Bronchial epithelial cell (primary cell): ENCODE measurements at regions not wholly inside any gene's neighbourhood (a gene's known extent, or its start where the extent isn't known, plus 50 kb on each side); places are given as distances from the start of the nearest gene placed in this dataset.
"Not testable (repeated sequence)": the region's sequence is repeated elsewhere in the genome, so short reads cannot be mapped to it uniquely, and the experiment has no call there.

Source experiments
- DNase-seq: peaks from one replicate; pipeline ENCODE4 v3.0.0-alpha.2; 2010; ENCODE audit warnings: low read depth
- FAIRE-seq: peaks from 2 replicates; lab custom pipeline; 2011; peaks lifted over from hg19 to GRCh38; lab: Jason Lieb, UNC
- H3K27me3 ChIP-seq: 2 replicates; pipeline ENCODE4 v1.5.1; 2011; ENCODE audit warnings: low read length; ENCODE audit not compliant: control insufficient read depth, insufficient read depth
- H3K36me3 ChIP-seq: 2 replicates; pipeline ENCODE4 v1.5.1; 2011; ENCODE audit warnings: low read length; ENCODE audit not compliant: control insufficient read depth, insufficient read depth
- H3K4me3 ChIP-seq: 2 replicates; pipeline ENCODE4 v1.5.1; 2011; ENCODE audit warnings: mild to moderate bottlenecking, low read depth, low read length, control low read depth
- TF ChIP-seq, protein P1 (sequence below): IDR thresholded peaks from 2 replicates; pipeline ENCODE4 v1.5.1; 2011; ENCODE audit warnings: mild to moderate bottlenecking, moderate library complexity, low read length, control low read depth, inconsistent platforms; ENCODE audit not compliant: insufficient read depth, severe bottlenecking

DNA sequence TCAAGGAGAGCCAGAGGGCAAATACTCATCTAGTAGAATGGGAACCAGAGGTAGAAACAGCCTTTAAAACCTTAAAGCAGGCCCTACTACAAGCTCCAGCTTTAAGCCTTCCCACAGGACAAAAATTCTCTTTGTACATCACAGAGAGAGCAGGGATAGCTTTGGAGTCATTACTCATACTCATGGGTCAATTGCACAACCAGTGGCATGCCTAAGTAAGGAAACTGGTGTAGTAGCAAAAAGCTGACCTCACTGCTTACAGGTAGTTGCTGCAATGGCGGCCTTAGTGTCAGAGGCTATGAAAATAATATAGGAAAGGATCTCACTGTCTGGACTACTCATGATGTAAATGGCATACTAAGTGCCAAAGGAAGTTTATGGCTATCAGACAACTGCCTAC lies 1551.4 kb downstream of the NLGN4Y start:
- no peaks in the 10 kb centered on the region for H3K36me3 ChIP-seq
- TF ChIP-seq, protein P1, sequence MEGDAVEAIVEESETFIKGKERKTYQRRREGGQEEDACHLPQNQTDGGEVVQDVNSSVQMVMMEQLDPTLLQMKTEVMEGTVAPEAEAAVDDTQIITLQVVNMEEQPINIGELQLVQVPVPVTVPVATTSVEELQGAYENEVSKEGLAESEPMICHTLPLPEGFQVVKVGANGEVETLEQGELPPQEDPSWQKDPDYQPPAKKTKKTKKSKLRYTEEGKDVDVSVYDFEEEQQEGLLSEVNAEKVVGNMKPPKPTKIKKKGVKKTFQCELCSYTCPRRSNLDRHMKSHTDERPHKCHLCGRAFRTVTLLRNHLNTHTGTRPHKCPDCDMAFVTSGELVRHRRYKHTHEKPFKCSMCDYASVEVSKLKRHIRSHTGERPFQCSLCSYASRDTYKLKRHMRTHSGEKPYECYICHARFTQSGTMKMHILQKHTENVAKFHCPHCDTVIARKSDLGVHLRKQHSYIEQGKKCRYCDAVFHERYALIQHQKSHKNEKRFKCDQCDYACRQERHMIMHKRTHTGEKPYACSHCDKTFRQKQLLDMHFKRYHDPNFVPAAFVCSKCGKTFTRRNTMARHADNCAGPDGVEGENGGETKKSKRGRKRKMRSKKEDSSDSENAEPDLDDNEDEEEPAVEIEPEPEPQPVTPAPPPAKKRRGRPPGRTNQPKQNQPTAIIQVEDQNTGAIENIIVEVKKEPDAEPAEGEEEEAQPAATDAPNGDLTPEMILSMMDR = no peak
- no peaks in the 10 kb centered on the region for H3K27me3 ChIP-seq
- DNase-seq (peak; percentile 81), FAIRE-seq (no peak)
- no peak overlapping the region for H3K4me3 ChIP-seq

DNA sequence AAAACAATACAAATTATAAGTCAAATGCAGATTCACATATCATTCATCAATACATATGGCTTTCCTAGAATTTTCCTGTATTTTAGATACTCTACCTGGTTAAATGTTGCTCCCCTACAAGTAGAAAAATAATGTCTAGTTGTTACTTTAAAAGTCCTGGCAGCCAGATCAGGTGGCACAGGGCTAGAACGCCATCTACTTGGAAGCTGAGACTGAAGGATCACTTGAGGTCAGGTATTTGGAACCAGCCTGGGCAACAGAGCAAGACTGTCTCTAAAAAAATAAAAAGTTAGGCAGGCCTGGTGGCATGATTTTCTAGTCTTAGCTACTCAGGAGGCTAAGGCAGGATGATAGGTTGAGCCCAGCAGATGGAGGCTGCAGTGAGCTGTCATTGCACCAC lies 1573.0 kb downstream of the NLGN4Y start:
- no peak for DNase-seq
- Histone ChIP-seq H3K36me3 (no peaks in the 10 kb centered on the region), H3K4me3 (no peak overlapping the region), H3K27me3 (no peaks in the 10 kb centered on the region)
- TF ChIP-seq, protein P1 = no peak
- FAIRE-seq = no peak

DNA sequence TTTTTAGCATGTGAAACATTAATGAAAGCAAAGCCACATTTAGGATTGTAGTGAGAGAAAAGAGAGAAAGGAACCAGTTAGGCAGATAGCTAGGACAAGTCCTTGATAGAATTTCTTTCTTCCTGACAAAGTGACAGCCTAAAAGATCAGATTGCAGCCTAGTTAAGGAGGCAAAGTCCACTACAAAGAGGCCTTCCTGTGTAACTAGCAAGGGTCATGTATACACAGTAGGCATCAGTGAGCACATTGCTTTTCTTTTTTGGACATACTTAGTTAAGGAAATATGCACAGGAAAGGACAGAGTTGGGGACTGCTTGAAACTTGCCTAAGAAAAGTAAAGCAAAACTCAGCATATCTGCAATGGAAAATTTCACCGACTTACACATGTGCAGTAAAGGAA lies 1577.5 kb downstream of the NLGN4Y start:
- no peak for FAIRE-seq

DNA sequence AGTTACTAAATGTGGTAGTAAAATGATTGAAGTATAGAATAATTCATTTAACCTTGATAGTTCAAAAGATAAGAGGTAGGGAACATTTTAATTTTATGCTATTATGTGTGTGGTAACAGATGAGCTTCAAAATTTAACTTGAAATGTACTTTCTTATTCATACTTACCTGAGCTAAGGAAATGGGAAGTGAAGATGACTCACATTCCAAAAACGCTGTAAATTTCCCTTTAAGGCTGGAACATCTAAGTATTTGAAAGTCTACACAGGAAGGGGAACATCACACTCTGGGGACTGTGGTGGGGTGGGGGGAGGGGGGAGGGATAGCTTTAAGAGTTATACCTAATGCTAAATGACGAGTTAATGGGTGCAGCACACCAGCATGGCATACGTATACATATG lies 1582.3 kb downstream of the NLGN4Y start:
- DNase-seq (peak; percentile 52), FAIRE-seq (no peak)
- TF ChIP-seq, protein P1 = no peak
- no peaks in the 10 kb centered on the region for H3K27me3 ChIP-seq
- no peaks in the 10 kb centered on the region for H3K36me3 ChIP-seq
- H3K4me3 ChIP-seq = no peak overlapping the region

More for the DNA sequence above, 1577.5 kb downstream of the NLGN4Y start:
- TF ChIP-seq, protein P1 = no peak
- no peaks in the 10 kb centered on the region for H3K36me3 ChIP-seq
- no peaks in the 10 kb centered on the region for H3K27me3 ChIP-seq
- H3K4me3 ChIP-seq = no peak overlapping the region
- no peak for DNase-seq

DNA sequence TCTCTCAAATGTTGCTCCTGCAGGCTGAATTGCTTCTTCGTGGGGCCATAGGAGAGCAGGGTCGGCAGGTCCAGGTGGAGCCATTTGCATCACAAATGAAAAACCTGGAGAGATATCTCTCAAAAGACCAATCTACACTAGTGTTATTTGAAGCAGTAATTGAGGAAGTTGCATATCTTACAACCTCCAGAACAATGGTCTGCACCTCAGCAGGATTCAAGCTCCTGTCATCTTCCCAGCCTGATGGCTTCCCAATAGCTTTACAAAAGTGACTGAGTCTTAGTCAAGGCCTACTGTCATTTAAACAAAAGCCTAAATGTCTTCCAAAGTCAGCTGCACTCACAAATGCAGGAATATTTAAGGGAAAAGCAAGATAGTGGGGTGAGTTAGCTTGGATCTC lies 1584.5 kb downstream of the NLGN4Y start:
- no peak overlapping the region for H3K4me3 ChIP-seq
- no peak for FAIRE-seq

DNA sequence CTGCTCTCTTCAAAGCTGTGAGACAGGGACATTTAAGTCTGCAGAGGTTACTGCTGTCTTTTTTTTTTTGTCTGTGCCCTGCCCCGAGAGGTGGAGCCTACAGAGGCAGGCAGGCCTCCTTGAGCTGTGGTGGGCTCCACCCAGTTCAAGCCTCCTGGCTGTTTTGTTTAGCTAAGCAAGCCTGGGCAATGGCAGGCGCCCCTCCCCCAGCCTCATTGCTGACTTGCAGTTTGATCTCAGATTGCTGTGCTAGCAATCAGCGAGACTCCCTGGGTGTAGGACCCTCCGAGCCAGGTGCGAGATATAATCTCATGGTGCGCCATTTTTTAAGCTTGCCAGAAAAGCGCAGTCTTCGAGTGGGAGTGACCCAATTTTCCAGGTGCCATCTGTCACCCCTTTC lies 1595.8 kb downstream of the NLGN4Y start:
- H3K4me3 ChIP-seq, H3K36me3 ChIP-seq, DNase-seq, H3K27me3 ChIP-seq, FAIRE-seq: not testable (repeated sequence)

More for the DNA sequence above, 1584.5 kb downstream of the NLGN4Y start:
- H3K36me3 ChIP-seq = no peaks in the 10 kb centered on the region
- no peaks in the 10 kb centered on the region for H3K27me3 ChIP-seq
- DNase-seq = no peak
- TF ChIP-seq, protein P1 = no peak
